Activated CD4-positive, alpha-beta T cell treated with anti-CD3 and anti-CD28 coated beads, Interleukin-10, Interleukin-2, amounts not matched to agents 100 ng/mL and 50 ng/mL, durations not matched to agents 16 hours and 8 hours (primary cell): ENCODE measurements at regions not wholly inside any gene's neighbourhood (a gene's known extent, or its start where the extent isn't known, plus 50 kb on each side); places are given as distances from the start of the nearest gene placed in this dataset.

Experiments used
- DNase-seq: peaks from one replicate; pipeline ENCODE4 v3.0.0-alpha.2; 2020

GRCh38 chr9:109953300-109953699, 173.3 kb downstream of the PALM2AKAP2 start:
- DNase-seq, result no peak

GRCh38 chr9:109953813-109954497, 174.0 kb downstream of the PALM2AKAP2 start:
- DNase-seq, result no peak

- no peak for DNase-seq
Measured at GRCh38 chr9:109956717-109957440, 176.9 kb downstream of the PALM2AKAP2 start.

- DNase-seq, result no peak
Measured at GRCh38 chr9:109959679-109960078, 179.7 kb downstream of the PALM2AKAP2 start.

GRCh38 chr9:109961626-109962025, 181.6 kb downstream of the PALM2AKAP2 start:
- DNase-seq, result no peak

- DNase-seq, result no peak
Measured at GRCh38 chr9:109962215-109962614, 182.2 kb downstream of the PALM2AKAP2 start.

GRCh38 chr9:109963079-109963478, 183.1 kb downstream of the PALM2AKAP2 start:
- no peak for DNase-seq

- DNase-seq, result no peak
Measured at GRCh38 chr9:109966643-109967368, 186.8 kb downstream of the PALM2AKAP2 start.

- DNase-seq, result peak; percentile 80
Measured at GRCh38 chr9:109967651-109968642, 187.9 kb downstream of the PALM2AKAP2 start.

- DNase-seq, result peak; percentile 30
Measured at GRCh38 chr9:109969011-109969410, 189.0 kb downstream of the PALM2AKAP2 start.

GRCh38 chr9:109969573-109970237, 189.7 kb downstream of the PALM2AKAP2 start:
- DNase-seq, result no peak

GRCh38 chr9:109971226-109971625, 191.2 kb downstream of the PALM2AKAP2 start:
- no peak for DNase-seq

GRCh38 chr9:109972026-109972882, 192.3 kb downstream of the PALM2AKAP2 start:
- DNase-seq, result peak; percentile 54

GRCh38 chr9:109973336-109973735, 193.3 kb downstream of the PALM2AKAP2 start:
- DNase-seq, result no peak

- DNase-seq, result peak; percentile 93
Measured at GRCh38 chr9:109974143-109974917, 194.3 kb downstream of the PALM2AKAP2 start.

- no peak for DNase-seq
Measured at GRCh38 chr9:109974918-109975276, 194.9 kb downstream of the PALM2AKAP2 start.

GRCh38 chr9:109975574-109976295, 195.7 kb downstream of the PALM2AKAP2 start:
- peak; percentile 35 for DNase-seq

GRCh38 chr9:109976303-109976702, 196.3 kb downstream of the PALM2AKAP2 start:
- DNase-seq, result no peak

GRCh38 chr9:109977521-109977920, 197.5 kb downstream of the PALM2AKAP2 start:
- peak; percentile 53 for DNase-seq
